Tibial nerve (tissue), 4 donors: ENCODE measurements at regions not wholly inside any gene's neighbourhood (a gene's known extent, or its start where the extent isn't known, plus 50 kb on each side); places are given as distances from the start of the nearest gene placed in this dataset.

ENCODE experiments used
- DNase-seq, 2 donors: peaks; one replicate each; pipeline ENCODE4 v3.0.0-alpha.2; 2019; ENCODE audit warnings: low spot score in 2 of 2
- H3K27ac ChIP-seq, 4 donors: fragments of 200-600 bp; sonication (generic) in 3 of 4; one replicate each; pipeline ENCODE4 v1.5.1; 2017 to 2019; ENCODE audit warnings: mild to moderate bottlenecking in 1 of 4
- H3K27me3 ChIP-seq, 2 donors: fragments of 200-600 bp; sonication (generic) in 1 of 2; one replicate each; pipeline versions ENCODE4 v1.5.1 to v1.6.0; 2017 to 2019
- H3K36me3 ChIP-seq, 3 donors: fragments of 200-600 bp; sonication (generic); one replicate each; pipeline ENCODE4 v1.5.1; 2018 to 2019
- H3K4me1 ChIP-seq, 4 donors: fragments of 200-600 bp; sonication (generic) in 3 of 4; one replicate each; pipeline ENCODE4 v1.5.1; 2017 to 2019
- H3K4me3 ChIP-seq, 4 donors: fragments of 200-600 bp; sonication (generic) in 3 of 4; one replicate each; pipeline ENCODE4 v1.5.1; 2017 to 2019; ENCODE audit warnings: mild to moderate bottlenecking in 1 of 4, moderate library complexity in 1 of 4
- H3K9me3 ChIP-seq, 4 donors: fragments of 200-600 bp; sonication (generic) in 3 of 4; one replicate each; pipeline ENCODE4 v1.5.1; 2017 to 2019
- CTCF ChIP-seq, 5 experiments: fragments of 200-600 bp in 3 of 5; fragments of 450-650 bp in 2 of 5; sonication (generic) in 3 of 5; IDR thresholded peaks; one replicate each; pipeline ENCODE4 v1.5.1; 2016 to 2019; ENCODE audit warnings: antibody characterized with exemption in 5 of 5, mild to moderate bottlenecking in 3 of 5, moderate library complexity in 2 of 5
- EP300 ChIP-seq, 2 donors: sonication (generic); formaldehyde crosslinking; IDR thresholded peaks; one replicate each; pipeline ENCODE4 v1.6.1; 2017; ENCODE audit warnings: antibody characterized with exemption in 2 of 2, mild to moderate bottlenecking in 1 of 2
- POLR2A ChIP-seq, 2 donors: fragments of 450-650 bp; IDR thresholded peaks; one replicate each; pipeline ENCODE4 v1.6.1; 2017; ENCODE audit warnings: antibody characterized with exemption in 2 of 2, mild to moderate bottlenecking in 2 of 2, moderate library complexity in 2 of 2
- WGBS, 2 donors: methylation state at CpG; one replicate each; pipeline ENCODE4 v1.1.5; 2018; 5-methylcytosine and 5-hydroxymethylcytosine counted together

- no peak overlapping the region for H3K27ac ChIP-seq
- H3K4me1 ChIP-seq, result no peaks in the 10 kb centered on the region
- no peaks in the 10 kb centered on the region for H3K36me3 ChIP-seq
- no peak overlapping the region for H3K4me3 ChIP-seq
- whole genome bisulfite sequencing, 2 donors, result 42 to 47% methylated on average over 5 of the region's 5 CpGs
- TF ChIP-seq POLR2A (IDR thresholded peaks at IDR 0.05), result no peak
- TF ChIP-seq EP300 (IDR thresholded peaks at IDR 0.05), result no peak
- H3K9me3 ChIP-seq, result no peaks in the 10 kb centered on the region
- H3K27me3 ChIP-seq, result no peaks in the 10 kb centered on the region
- DNase-seq, result no peak
Measured at GRCh38 chr4:22921936-22922335, 229.2 kb downstream of the GBA3 start.

GRCh38 chr4:22911285-22911684, 218.5 kb downstream of the GBA3 start:
- Histone ChIP-seq H3K36me3 (no peaks in the 10 kb centered on the region), H3K27ac (no peak overlapping the region), H3K4me1 (no peaks in the 10 kb centered on the region), H3K9me3 (no peaks in the 10 kb centered on the region), H3K4me3 (no peak overlapping the region), H3K27me3 (no peaks in the 10 kb centered on the region)
- no peak for TF ChIP-seq EP300 (IDR thresholded peaks at IDR 0.05)
- TF ChIP-seq POLR2A (IDR thresholded peaks at IDR 0.05), result no peak
- no peak for TF ChIP-seq CTCF (IDR thresholded peaks at IDR 0.05)
- no peak for DNase-seq

DNA sequence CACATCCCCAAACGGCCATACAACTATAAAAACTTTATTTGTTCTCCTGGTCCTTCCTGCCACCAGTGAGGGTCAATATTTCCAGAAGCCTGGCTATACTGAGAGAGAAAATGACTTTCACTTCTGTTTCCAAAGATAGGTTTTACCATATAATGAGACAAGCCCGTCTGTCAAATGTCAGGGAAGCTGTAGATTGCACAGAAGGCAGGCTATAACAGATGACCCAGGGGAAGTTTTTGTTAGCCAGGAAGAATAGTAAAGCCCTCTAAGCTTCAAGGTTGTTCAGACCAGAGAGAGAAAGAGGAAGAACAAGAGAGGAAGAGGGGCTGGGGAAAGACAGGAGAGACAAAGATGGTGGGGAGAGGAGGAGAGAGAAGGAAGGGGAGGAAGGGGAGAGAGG, 217.5 kb downstream of the GBA3 start:
- Histone ChIP-seq H3K27me3 (no peaks in the 10 kb centered on the region), H3K9me3 (no peaks in the 10 kb centered on the region), H3K4me3 (no peak overlapping the region), H3K27ac (no peak overlapping the region), H3K36me3 (no peaks in the 10 kb centered on the region), H3K4me1 (no peaks in the 10 kb centered on the region)
- TF ChIP-seq EP300 (IDR thresholded peaks at IDR 0.05) (no peak), CTCF (IDR thresholded peaks at IDR 0.05) (no peak), POLR2A (IDR thresholded peaks at IDR 0.05) (no peak)
- no peak for DNase-seq
- 24 to 33% methylated on average over 2 of the region's 2 CpGs for WGBS, 2 donors

DNA sequence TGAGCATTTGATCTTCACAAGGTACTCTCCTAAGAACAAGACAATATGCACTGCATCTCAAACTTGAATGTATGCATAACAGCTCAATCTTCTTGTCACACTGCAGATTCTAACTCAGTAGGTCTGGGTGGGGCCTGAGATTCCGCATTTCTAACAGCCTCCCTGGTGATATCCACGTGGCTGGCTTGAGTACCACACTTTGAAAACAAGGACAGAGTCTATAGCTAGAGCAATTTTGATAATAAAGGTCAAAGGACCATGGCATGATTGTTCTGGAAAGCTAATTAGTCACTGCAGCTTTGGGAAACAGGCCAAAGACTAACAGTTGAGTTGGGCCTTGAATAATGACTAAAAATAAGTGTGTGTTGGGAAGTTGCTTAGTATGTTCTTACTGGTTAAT, 213.3 kb downstream of the GBA3 start:
- Histone ChIP-seq H3K4me1 (no peaks in the 10 kb centered on the region), H3K9me3 (no peaks in the 10 kb centered on the region), H3K27me3 (no peaks in the 10 kb centered on the region), H3K27ac (no peak overlapping the region), H3K4me3 (no peak overlapping the region), H3K36me3 (no peaks in the 10 kb centered on the region)
- 28 to 44% methylated on average over 2 of the region's 2 CpGs for WGBS, 2 donors
- DNase-seq, result no peak
- TF ChIP-seq POLR2A (IDR thresholded peaks at IDR 0.05), result no peak
- TF ChIP-seq CTCF (IDR thresholded peaks at IDR 0.05), result no peak
- no peak for TF ChIP-seq EP300 (IDR thresholded peaks at IDR 0.05)

GRCh38 chr4:22903913-22904312, 211.2 kb downstream of the GBA3 start:
- 63 to 67% methylated on average over 3 of the region's 3 CpGs for WGBS, 2 donors
- DNase-seq, result no peak

More at GRCh38 chr4:22903913-22904312, 211.2 kb downstream of the GBA3 start:
- no peaks in the 10 kb centered on the region for H3K36me3 ChIP-seq
- H3K27ac ChIP-seq, result no peak overlapping the region
- no peaks in the 10 kb centered on the region for H3K27me3 ChIP-seq
- H3K4me1 ChIP-seq, result no peaks in the 10 kb centered on the region
- no peak overlapping the region for H3K4me3 ChIP-seq
- no peak for TF ChIP-seq EP300 (IDR thresholded peaks at IDR 0.05)
- TF ChIP-seq POLR2A (IDR thresholded peaks at IDR 0.05), result no peak
- TF ChIP-seq CTCF (IDR thresholded peaks at IDR 0.05), result no peak
- H3K9me3 ChIP-seq, result no peaks in the 10 kb centered on the region
